ENCODE measurements at regions not wholly inside any gene's neighbourhood (a gene's known extent, or its start where the extent isn't known, plus 50 kb on each side); places are given as distances from the start of the nearest gene placed in this dataset.
"Not testable (repeated sequence)": the region's sequence is repeated elsewhere in the genome, so short reads cannot be mapped to it uniquely, and the experiment has no call there.

DNA sequence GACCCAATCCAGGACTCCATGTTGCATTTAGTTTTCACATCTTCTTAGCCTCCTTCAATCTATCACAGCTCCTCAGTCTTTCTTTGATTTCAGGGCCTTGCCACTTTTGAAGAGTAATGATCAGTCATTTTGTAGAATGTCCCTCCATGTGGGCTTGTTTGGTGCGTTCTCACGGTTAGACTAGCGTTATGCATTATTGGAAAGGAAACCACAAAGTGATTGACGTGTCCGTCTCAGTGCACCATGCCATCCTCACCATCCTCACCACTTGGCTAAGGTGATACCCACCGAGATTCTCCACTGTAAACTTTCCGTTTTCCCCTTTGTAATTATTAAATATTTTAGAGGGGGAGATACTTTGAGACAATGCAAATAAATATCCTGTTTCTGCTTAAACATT lies 59.6 kb upstream of the OLIG2 start:
- DNase-seq: no peak
- Mint-ChIP-seq H3K36me3 (ENCODE audit: low read depth) (no peaks in the 10 kb centered on the region), H3K27ac (no peak overlapping the region), H3K9me3 (peaks cover 13% of the 10 kb centered on the region), H3K27me3 (ENCODE audit: low read depth, poor library complexity) (peaks cover 11% of the 10 kb centered on the region), H3K4me3 (no peak overlapping the region), H3K4me1 (peaks cover 10% of the 10 kb centered on the region)
- TF ChIP-seq, protein P1, sequence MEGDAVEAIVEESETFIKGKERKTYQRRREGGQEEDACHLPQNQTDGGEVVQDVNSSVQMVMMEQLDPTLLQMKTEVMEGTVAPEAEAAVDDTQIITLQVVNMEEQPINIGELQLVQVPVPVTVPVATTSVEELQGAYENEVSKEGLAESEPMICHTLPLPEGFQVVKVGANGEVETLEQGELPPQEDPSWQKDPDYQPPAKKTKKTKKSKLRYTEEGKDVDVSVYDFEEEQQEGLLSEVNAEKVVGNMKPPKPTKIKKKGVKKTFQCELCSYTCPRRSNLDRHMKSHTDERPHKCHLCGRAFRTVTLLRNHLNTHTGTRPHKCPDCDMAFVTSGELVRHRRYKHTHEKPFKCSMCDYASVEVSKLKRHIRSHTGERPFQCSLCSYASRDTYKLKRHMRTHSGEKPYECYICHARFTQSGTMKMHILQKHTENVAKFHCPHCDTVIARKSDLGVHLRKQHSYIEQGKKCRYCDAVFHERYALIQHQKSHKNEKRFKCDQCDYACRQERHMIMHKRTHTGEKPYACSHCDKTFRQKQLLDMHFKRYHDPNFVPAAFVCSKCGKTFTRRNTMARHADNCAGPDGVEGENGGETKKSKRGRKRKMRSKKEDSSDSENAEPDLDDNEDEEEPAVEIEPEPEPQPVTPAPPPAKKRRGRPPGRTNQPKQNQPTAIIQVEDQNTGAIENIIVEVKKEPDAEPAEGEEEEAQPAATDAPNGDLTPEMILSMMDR (IDR thresholded peaks at IDR 0.05): no peak

DNA sequence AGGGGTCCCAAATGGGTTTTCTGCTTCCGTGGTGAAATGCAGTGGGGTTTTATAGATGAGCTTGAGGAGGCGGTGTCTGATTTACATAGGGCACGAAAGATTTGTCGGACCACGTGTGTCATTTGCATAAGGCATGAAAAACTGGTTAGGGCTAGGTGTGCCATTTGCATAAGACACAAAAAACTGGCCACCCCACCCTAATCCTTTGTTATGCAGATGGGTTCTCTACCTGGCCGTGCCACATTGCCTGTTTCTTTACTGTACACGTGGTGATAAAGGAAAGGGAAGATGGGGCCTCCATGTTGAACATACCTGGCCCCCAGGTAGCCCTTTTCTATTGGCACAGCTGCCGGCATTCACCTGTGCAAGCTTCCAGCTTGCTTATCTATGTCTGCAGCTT lies 57.6 kb upstream of the OLIG2 start:
- H3K9me3 Mint-ChIP-seq: peaks cover 11% of the 10 kb centered on the region
- not testable (repeated sequence) for H3K36me3 Mint-ChIP-seq (ENCODE audit: low read depth); DNase-seq; H3K27ac Mint-ChIP-seq; H3K4me1 Mint-ChIP-seq; H3K4me3 Mint-ChIP-seq; H3K27me3 Mint-ChIP-seq (ENCODE audit: low read depth, poor library complexity)

DNA sequence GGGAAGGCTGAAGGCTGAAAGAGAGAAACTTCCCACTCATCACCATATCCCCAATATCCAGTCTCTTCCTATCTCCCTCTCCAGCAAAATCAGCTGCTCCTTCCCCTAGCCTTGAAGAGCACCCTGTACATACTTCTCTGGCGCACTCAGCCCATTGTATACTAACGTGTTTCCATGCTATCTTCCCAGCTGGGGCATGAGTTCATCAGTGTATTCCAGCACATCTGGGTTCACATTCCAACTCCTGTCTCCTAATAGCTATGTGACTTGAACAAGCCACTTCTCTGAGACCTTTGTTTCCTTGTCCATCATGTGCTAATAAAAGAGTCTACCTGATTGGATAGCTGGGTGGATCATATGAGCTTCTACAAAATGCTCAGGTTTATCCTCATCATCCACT lies 51.1 kb upstream of the OLIG2 start:
- TF ChIP-seq, protein P1 (IDR thresholded peaks at IDR 0.05): no peak
- peaks cover 20% of the 10 kb centered on the region for H3K27me3 Mint-ChIP-seq (ENCODE audit: low read depth, poor library complexity)
- H3K4me1 Mint-ChIP-seq: peaks cover 27% of the 10 kb centered on the region
- H3K4me3 Mint-ChIP-seq: no peak overlapping the region
- no peaks in the 10 kb centered on the region for H3K36me3 Mint-ChIP-seq (ENCODE audit: low read depth)
- no peak overlapping the region for H3K27ac Mint-ChIP-seq
- H3K9me3 Mint-ChIP-seq: no peaks in the 10 kb centered on the region
- no peak for DNase-seq

DNA sequence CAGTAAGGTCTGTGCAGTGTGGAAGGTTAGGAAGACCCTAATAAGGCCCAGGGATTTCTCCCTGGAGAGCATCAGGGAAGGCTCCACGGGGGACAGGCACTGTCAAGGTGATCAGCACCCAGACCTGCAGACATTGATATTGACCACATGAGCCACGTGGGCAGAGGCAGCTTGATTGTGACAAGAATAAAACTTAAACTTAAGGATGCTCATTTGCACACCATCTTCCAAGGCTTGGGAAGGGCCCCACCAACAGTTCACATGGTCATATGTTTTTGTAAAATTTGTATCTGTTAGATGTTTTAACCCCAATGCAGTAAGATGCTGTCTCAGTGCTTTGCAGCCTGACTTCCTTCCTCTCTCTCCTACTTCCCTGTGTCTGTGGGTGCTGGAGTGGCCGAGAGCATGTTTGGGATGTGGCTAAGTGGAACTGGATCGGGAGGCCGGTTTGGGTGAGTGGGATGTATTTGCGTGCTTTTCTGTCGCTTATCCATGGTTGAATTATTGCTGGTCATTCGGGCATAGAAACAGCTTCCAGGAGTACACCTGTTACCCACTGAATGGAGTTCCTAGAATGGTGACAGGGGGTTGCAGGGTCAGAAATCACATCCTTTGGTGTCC lies 49.8 kb upstream of the OLIG2 start:
- Mint-ChIP-seq H3K27ac (no peak overlapping the region), H3K27me3 (ENCODE audit: low read depth, poor library complexity) (peaks cover 30% of the 10 kb centered on the region), H3K9me3 (no peaks in the 10 kb centered on the region), H3K4me1 (peaks cover 27% of the 10 kb centered on the region), H3K36me3 (ENCODE audit: low read depth) (no peaks in the 10 kb centered on the region), H3K4me3 (no peak overlapping the region)
- TF ChIP-seq, protein P1 (IDR thresholded peaks at IDR 0.05): no peak
- no peak for DNase-seq
